ENCODE measurements at regions not wholly inside any gene's neighbourhood (a gene's known extent, or its start where the extent isn't known, plus 50 kb on each side); places are given as distances from the start of the nearest gene placed in this dataset.

DNA sequence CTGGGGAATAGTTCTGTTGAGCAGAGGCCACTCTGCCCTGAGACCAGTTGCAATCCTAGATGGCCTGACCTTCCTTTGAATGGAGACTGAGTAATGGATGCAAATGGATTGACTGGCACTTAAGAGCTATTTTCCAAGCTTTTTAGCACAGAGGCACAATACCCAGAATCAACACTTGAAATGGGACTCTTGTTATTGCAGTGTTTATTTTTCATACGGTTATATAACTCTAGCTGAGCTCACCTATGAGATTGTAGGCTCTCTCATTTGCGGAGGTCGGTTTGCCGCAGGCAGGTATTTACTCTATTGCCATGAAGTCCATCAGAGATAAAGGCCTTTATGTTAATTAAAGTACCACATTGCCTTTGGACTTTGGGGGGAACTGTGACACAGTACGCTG, 422.3 kb upstream of the CELF4 start:
- Histone ChIP-seq H3K4me1 (ENCODE audit: control insufficient read depth in 2 of 2, insufficient read depth in 1 of 2, low read depth in 1 of 2, low read length in 2 of 2) (peaks cover 0 to 4% of the 10 kb centered on the region in 2 donors), H3K36me3 (replicated peaks in 1 of 2; ENCODE audit: control insufficient read depth in 2 of 2, insufficient read depth in 2 of 2, low read length in 2 of 2) (no peaks in the 10 kb centered on the region), H3K23ac (ENCODE audit: low read depth, low read length, poor library complexity) (no peak overlapping the region), H3K9ac (ENCODE audit: low read depth, low read length, poor library complexity) (no peak overlapping the region), H3K4me2 (ENCODE audit: insufficient read depth, low read length, poor library complexity, severe bottlenecking) (no peak overlapping the region), H3K9me3 (replicated peaks in 1 of 2; ENCODE audit: control insufficient read depth in 2 of 2, insufficient read depth in 1 of 2, low read depth in 1 of 2, low read length in 2 of 2) (no peaks in the 10 kb centered on the region), H2AFZ (ENCODE audit: low read length) (no peak overlapping the region), H2BK15ac (ENCODE audit: low read length) (no peak overlapping the region), H3K27ac (replicated peaks; ENCODE audit: low read length) (no peak overlapping the region), H3K4me3 (ENCODE audit: low read length in 2 of 2) (no peak overlapping the region), H3K14ac (ENCODE audit: low read length) (no peak overlapping the region), H2AK5ac (ENCODE audit: low read depth, low read length) (no peak overlapping the region), H4K8ac (ENCODE audit: low read depth, low read length) (no peak overlapping the region), H2BK5ac (ENCODE audit: low read length) (no peak overlapping the region), H3K27me3 (ENCODE audit: control insufficient read depth in 3 of 3, insufficient read depth in 3 of 3, low read depth in 1 of 3, low read length in 3 of 3) (no peaks in the 10 kb centered on the region), H3K18ac (ENCODE audit: low read length) (no peak overlapping the region), H2BK12ac (ENCODE audit: low read length) (no peak overlapping the region), H4K91ac (ENCODE audit: low read depth, low read length, poor library complexity) (no peak overlapping the region), H3K79me1 (ENCODE audit: low read depth, low read length) (no peaks in the 10 kb centered on the region), H3K4ac (ENCODE audit: low read length) (no peak overlapping the region), H2BK120ac (ENCODE audit: low read depth, low read length) (no peak overlapping the region)
- no peak for DNase-seq (ENCODE audit: low spot score)
- WGBS, 2 donors (ENCODE audit: extremely low coverage in 2 of 2, insufficient read length in 2 of 2, insufficient replicate concordance in 1 of 2), result no CpG with 5 or more reads among the region's 5 CpGs

GRCh38 chr18:37986665-37987064, 421.1 kb upstream of the CELF4 start:
- no peak overlapping the region for H2BK5ac ChIP-seq (ENCODE audit: low read length)
- H2BK120ac ChIP-seq (ENCODE audit: low read depth, low read length), result no peak overlapping the region
- no peak for DNase-seq (ENCODE audit: low spot score)
- no peaks in the 10 kb centered on the region for H3K36me3 ChIP-seq (replicated peaks in 1 of 2; ENCODE audit: control insufficient read depth in 2 of 2, insufficient read depth in 2 of 2, low read length in 2 of 2)
- H3K14ac ChIP-seq (ENCODE audit: low read length), result no peak overlapping the region
- H3K4me2 ChIP-seq (ENCODE audit: insufficient read depth, low read length, poor library complexity, severe bottlenecking), result no peak overlapping the region
- no peak overlapping the region for H3K18ac ChIP-seq (ENCODE audit: low read length)
- H3K27ac ChIP-seq (replicated peaks; ENCODE audit: low read length), result no peak overlapping the region
- no peaks in the 10 kb centered on the region for H3K9me3 ChIP-seq (replicated peaks in 1 of 2; ENCODE audit: control insufficient read depth in 2 of 2, insufficient read depth in 1 of 2, low read depth in 1 of 2, low read length in 2 of 2)
- H2BK15ac ChIP-seq (ENCODE audit: low read length), result no peak overlapping the region
- no peak overlapping the region for H3K4me3 ChIP-seq (ENCODE audit: low read length in 2 of 2)
- H4K91ac ChIP-seq (ENCODE audit: low read depth, low read length, poor library complexity), result no peak overlapping the region
- no peak overlapping the region for H3K23ac ChIP-seq (ENCODE audit: low read depth, low read length, poor library complexity)
- no peak overlapping the region for H3K4ac ChIP-seq (ENCODE audit: low read length)
- no peak overlapping the region for H4K8ac ChIP-seq (ENCODE audit: low read depth, low read length)
- H2AK5ac ChIP-seq (ENCODE audit: low read depth, low read length), result no peak overlapping the region
- peaks cover 0 to 4% of the 10 kb centered on the region in 2 donors for H3K4me1 ChIP-seq (ENCODE audit: control insufficient read depth in 2 of 2, insufficient read depth in 1 of 2, low read depth in 1 of 2, low read length in 2 of 2)
- no CpG with 5 or more reads among the region's 4 CpGs for WGBS, 2 donors (ENCODE audit: extremely low coverage in 2 of 2, insufficient read length in 2 of 2, insufficient replicate concordance in 1 of 2)
- H3K9ac ChIP-seq (ENCODE audit: low read depth, low read length, poor library complexity), result no peak overlapping the region
- H2AFZ ChIP-seq (ENCODE audit: low read length), result no peak overlapping the region
- H2BK12ac ChIP-seq (ENCODE audit: low read length), result no peak overlapping the region
- no peaks in the 10 kb centered on the region for H3K79me1 ChIP-seq (ENCODE audit: low read depth, low read length)
- H3K27me3 ChIP-seq (ENCODE audit: control insufficient read depth in 3 of 3, insufficient read depth in 3 of 3, low read depth in 1 of 3, low read length in 3 of 3), result no peaks in the 10 kb centered on the region

GRCh38 chr18:37985126-37985525, 419.5 kb upstream of the CELF4 start:
- H3K4me2 ChIP-seq (ENCODE audit: insufficient read depth, low read length, poor library complexity, severe bottlenecking), result no peak overlapping the region
- no peak overlapping the region for H4K91ac ChIP-seq (ENCODE audit: low read depth, low read length, poor library complexity)
- no peak overlapping the region for H3K18ac ChIP-seq (ENCODE audit: low read length)
- no peak overlapping the region for H3K4ac ChIP-seq (ENCODE audit: low read length)
- H2AK5ac ChIP-seq (ENCODE audit: low read depth, low read length), result no peak overlapping the region
- H3K27ac ChIP-seq (replicated peaks; ENCODE audit: low read length), result no peak overlapping the region
- H2AFZ ChIP-seq (ENCODE audit: low read length), result no peak overlapping the region
- H3K23ac ChIP-seq (ENCODE audit: low read depth, low read length, poor library complexity), result no peak overlapping the region
- H3K4me1 ChIP-seq (ENCODE audit: control insufficient read depth in 2 of 2, insufficient read depth in 1 of 2, low read depth in 1 of 2, low read length in 2 of 2), result peaks cover 0 to 4% of the 10 kb centered on the region in 2 donors
- no peak overlapping the region for H2BK12ac ChIP-seq (ENCODE audit: low read length)
- no peak overlapping the region for H2BK5ac ChIP-seq (ENCODE audit: low read length)
- H3K27me3 ChIP-seq (ENCODE audit: control insufficient read depth in 3 of 3, insufficient read depth in 3 of 3, low read depth in 1 of 3, low read length in 3 of 3), result no peaks in the 10 kb centered on the region
- H2BK15ac ChIP-seq (ENCODE audit: low read length), result no peak overlapping the region
- H3K9me3 ChIP-seq (replicated peaks in 1 of 2; ENCODE audit: control insufficient read depth in 2 of 2, insufficient read depth in 1 of 2, low read depth in 1 of 2, low read length in 2 of 2), result no peaks in the 10 kb centered on the region
- no peaks in the 10 kb centered on the region for H3K36me3 ChIP-seq (replicated peaks in 1 of 2; ENCODE audit: control insufficient read depth in 2 of 2, insufficient read depth in 2 of 2, low read length in 2 of 2)
- H3K79me1 ChIP-seq (ENCODE audit: low read depth, low read length), result no peaks in the 10 kb centered on the region
- H2BK120ac ChIP-seq (ENCODE audit: low read depth, low read length), result no peak overlapping the region
- H3K4me3 ChIP-seq (ENCODE audit: low read length in 2 of 2), result no peak overlapping the region
- peak; percentile 14 for DNase-seq (ENCODE audit: low spot score)
- H3K9ac ChIP-seq (ENCODE audit: low read depth, low read length, poor library complexity), result no peak overlapping the region
- no peak overlapping the region for H3K14ac ChIP-seq (ENCODE audit: low read length)
- no CpG with 5 or more reads among the region's 5 CpGs for WGBS, 2 donors (ENCODE audit: extremely low coverage in 2 of 2, insufficient read length in 2 of 2, insufficient replicate concordance in 1 of 2)
- H4K8ac ChIP-seq (ENCODE audit: low read depth, low read length), result no peak overlapping the region

GRCh38 chr18:37980556-37980955, 415.0 kb upstream of the CELF4 start:
- Histone ChIP-seq H3K4me2 (ENCODE audit: insufficient read depth, low read length, poor library complexity, severe bottlenecking) (no peak overlapping the region), H2BK12ac (ENCODE audit: low read length) (no peak overlapping the region), H2BK15ac (ENCODE audit: low read length) (no peak overlapping the region), H3K9ac (ENCODE audit: low read depth, low read length, poor library complexity) (no peak overlapping the region), H3K23ac (ENCODE audit: low read depth, low read length, poor library complexity) (no peak overlapping the region), H3K4me3 (ENCODE audit: low read length in 2 of 2) (no peak overlapping the region), H3K36me3 (replicated peaks in 1 of 2; ENCODE audit: control insufficient read depth in 2 of 2, insufficient read depth in 2 of 2, low read length in 2 of 2) (no peaks in the 10 kb centered on the region), H2AK5ac (ENCODE audit: low read depth, low read length) (no peak overlapping the region), H3K18ac (ENCODE audit: low read length) (no peak overlapping the region), H3K9me3 (replicated peaks in 1 of 2; ENCODE audit: control insufficient read depth in 2 of 2, insufficient read depth in 1 of 2, low read depth in 1 of 2, low read length in 2 of 2) (no peaks in the 10 kb centered on the region), H3K79me1 (ENCODE audit: low read depth, low read length) (no peaks in the 10 kb centered on the region), H3K27ac (replicated peaks; ENCODE audit: low read length) (no peak overlapping the region), H4K91ac (ENCODE audit: low read depth, low read length, poor library complexity) (no peak overlapping the region), H3K14ac (ENCODE audit: low read length) (no peak overlapping the region), H3K4ac (ENCODE audit: low read length) (no peak overlapping the region), H3K27me3 (ENCODE audit: control insufficient read depth in 3 of 3, insufficient read depth in 3 of 3, low read depth in 1 of 3, low read length in 3 of 3) (no peaks in the 10 kb centered on the region), H2AFZ (ENCODE audit: low read length) (no peak overlapping the region), H2BK120ac (ENCODE audit: low read depth, low read length) (no peak overlapping the region), H4K8ac (ENCODE audit: low read depth, low read length) (no peak overlapping the region), H3K4me1 (ENCODE audit: control insufficient read depth in 2 of 2, insufficient read depth in 1 of 2, low read depth in 1 of 2, low read length in 2 of 2) (peaks cover 0 to 3% of the 10 kb centered on the region in 2 donors), H2BK5ac (ENCODE audit: low read length) (no peak overlapping the region)
- DNase-seq (ENCODE audit: low spot score), result no peak

Data from neuronal stem cell (in vitro differentiated cells).